ENCODE measurements at regions not wholly inside any gene's neighbourhood (a gene's known extent, or its start where the extent isn't known, plus 50 kb on each side); places are given as distances from the start of the nearest gene placed in this dataset.
"Not testable (repeated sequence)": the region's sequence is repeated elsewhere in the genome, so short reads cannot be mapped to it uniquely, and the experiment has no call there.

GRCh38 chr7:82701949-82702348, 258.4 kb upstream of the CACNA2D1 start:
- FAIRE-seq: no peak

GRCh38 chr7:82700741-82701140, 257.2 kb upstream of the CACNA2D1 start:
- FAIRE-seq: no peak

GRCh38 chr7:82699773-82700186, 256.2 kb upstream of the CACNA2D1 start:
- FAIRE-seq: no peak

- FAIRE-seq: no peak
These were observed 254.3 kb upstream of the CACNA2D1 start for GRCh38 chr7:82697897-82698296.

GRCh38 chr7:82696631-82697030, 253.1 kb upstream of the CACNA2D1 start:
- FAIRE-seq: no peak

GRCh38 chr7:82694022-82694421, 250.4 kb upstream of the CACNA2D1 start:
- FAIRE-seq: no peak

- no peak for FAIRE-seq
These were observed 247.4 kb upstream of the CACNA2D1 start for GRCh38 chr7:82690929-82691328.

GRCh38 chr7:82685214-82685613, 241.6 kb upstream of the CACNA2D1 start:
- FAIRE-seq: no peak

- FAIRE-seq: no peak
These were observed 235.1 kb upstream of the CACNA2D1 start for GRCh38 chr7:82678716-82679115.

- FAIRE-seq: no peak
These were observed 234.7 kb upstream of the CACNA2D1 start for GRCh38 chr7:82678259-82678658.

- FAIRE-seq: no peak
These were observed 233.9 kb upstream of the CACNA2D1 start for GRCh38 chr7:82677493-82677892.

- FAIRE-seq: no peak
These were observed 233.3 kb upstream of the CACNA2D1 start for GRCh38 chr7:82676777-82677463.

- FAIRE-seq: no peak
These were observed 231.8 kb upstream of the CACNA2D1 start for GRCh38 chr7:82675396-82675795.

GRCh38 chr7:82674268-82674667, 230.7 kb upstream of the CACNA2D1 start:
- FAIRE-seq: no peak

- no peak for FAIRE-seq
These were observed 228.5 kb upstream of the CACNA2D1 start for GRCh38 chr7:82672078-82672477.

- FAIRE-seq: no peak
These were observed 225.6 kb upstream of the CACNA2D1 start for GRCh38 chr7:82669141-82669540.

- no peak for FAIRE-seq
These were observed 225.1 kb upstream of the CACNA2D1 start for GRCh38 chr7:82668676-82669075.

- no peak for FAIRE-seq
These were observed 222.5 kb upstream of the CACNA2D1 start for GRCh38 chr7:82665966-82666507.

- FAIRE-seq: no peak
These were observed 212.4 kb upstream of the CACNA2D1 start for GRCh38 chr7:82655965-82656364.

GRCh38 chr7:82650095-82650494, 206.5 kb upstream of the CACNA2D1 start:
- FAIRE-seq: not testable (repeated sequence)

- no peak for FAIRE-seq
These were observed 190.0 kb upstream of the CACNA2D1 start for GRCh38 chr7:82633592-82633991.

- FAIRE-seq: no peak
These were observed 188.4 kb upstream of the CACNA2D1 start for GRCh38 chr7:82631998-82632397.

GRCh38 chr7:82629583-82629982, 186.0 kb upstream of the CACNA2D1 start:
- no peak for FAIRE-seq

- FAIRE-seq: no peak
These were observed 181.8 kb upstream of the CACNA2D1 start for GRCh38 chr7:82625377-82625776.

- FAIRE-seq: peak; percentile 90
These were observed 181.4 kb upstream of the CACNA2D1 start for GRCh38 chr7:82624965-82625364.
